ENCODE measurements at regions not wholly inside any gene's neighbourhood (a gene's known extent, or its start where the extent isn't known, plus 50 kb on each side); places are given as distances from the start of the nearest gene placed in this dataset.

DNA sequence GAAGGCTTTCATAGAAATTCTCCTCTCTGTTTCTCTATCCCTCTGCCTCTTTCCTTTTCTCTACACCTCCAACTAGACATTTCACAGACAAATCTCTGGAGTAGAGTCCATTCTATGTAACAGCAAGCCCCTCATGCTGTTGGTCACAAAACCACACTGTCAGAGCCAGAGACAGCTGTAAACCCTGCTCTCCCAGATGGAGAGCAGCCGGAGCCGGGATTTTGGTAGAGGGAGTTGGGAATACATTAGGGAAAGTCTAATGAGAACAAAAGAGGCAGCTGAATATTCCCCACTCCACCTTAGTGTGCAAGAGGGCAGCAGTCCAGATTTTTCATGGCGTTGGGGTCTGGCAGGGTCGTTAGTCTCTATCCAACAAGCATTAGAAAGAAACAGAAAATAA, 68.3 kb upstream of the EDN1 start:
- DNase-seq (ENCODE audit: extremely low read depth, low read depth, low spot score): no peak

DNA sequence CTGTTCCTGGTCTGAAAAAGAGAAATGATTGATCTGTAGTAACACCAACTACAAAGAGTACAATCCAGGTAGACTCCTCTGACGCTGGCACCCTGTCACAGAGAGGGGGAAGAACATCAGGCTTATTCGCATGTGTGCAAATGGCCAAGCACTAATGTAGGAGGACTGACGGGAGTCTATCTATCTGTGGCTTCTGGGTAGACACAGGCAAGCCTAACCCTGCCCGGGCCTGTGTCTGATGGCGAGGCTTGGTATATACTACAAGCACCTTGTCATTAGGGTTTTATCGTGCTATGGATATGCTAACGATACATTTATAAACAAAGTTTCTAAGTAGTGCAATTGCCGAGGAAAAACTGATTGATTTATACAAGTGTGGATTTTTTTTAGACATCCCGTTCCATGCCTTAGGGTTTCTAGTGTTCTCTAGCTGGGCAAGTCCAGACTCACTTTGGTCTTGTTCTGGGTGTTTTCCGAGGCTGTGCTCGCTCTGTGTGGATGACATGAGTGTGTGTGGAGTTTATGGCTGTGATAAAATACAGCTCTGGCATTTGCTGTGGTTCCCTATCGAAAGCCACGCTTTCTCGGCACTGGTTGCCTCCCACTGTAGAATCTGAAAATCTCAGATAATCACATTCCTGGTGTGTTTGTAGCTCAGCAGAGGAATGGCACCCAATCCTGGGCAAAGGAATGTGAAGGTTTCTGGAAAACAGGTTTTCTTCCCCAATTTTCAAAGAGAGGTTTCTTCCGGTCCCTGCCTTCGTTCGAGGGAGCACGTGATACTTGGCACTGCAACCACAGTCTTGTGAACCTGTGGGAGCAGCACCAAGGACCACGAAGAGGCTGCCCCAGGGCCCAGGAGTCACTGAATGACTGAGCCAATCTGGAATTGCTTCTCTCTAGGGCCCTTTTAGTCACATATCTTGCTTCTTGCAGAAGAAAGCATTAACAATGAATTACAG, 67.5 kb upstream of the EDN1 start:
- DNase-seq (ENCODE audit: extremely low read depth, low read depth, low spot score): no peak

DNA sequence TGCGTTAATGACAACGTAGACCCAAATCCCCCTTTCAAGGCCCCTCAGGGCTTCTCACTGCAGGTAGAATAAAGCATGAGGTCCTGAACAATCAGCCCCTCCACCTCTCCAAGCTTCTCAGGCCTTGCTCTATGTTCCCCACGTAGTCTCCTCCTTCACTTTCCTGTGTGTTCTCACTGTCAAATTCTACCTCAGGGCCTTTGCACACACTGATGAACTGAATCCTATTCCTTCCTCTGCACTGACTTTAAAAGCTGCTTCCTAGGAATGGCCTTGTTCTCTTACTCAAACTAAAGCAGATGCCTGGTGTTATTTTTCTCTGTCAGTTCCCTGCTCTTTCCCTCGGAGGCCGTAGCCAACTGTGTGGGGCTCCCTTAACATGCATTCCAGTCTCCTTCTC, 66.8 kb upstream of the EDN1 start:
- DNase-seq (ENCODE audit: extremely low read depth, low read depth, low spot score): no peak

DNA sequence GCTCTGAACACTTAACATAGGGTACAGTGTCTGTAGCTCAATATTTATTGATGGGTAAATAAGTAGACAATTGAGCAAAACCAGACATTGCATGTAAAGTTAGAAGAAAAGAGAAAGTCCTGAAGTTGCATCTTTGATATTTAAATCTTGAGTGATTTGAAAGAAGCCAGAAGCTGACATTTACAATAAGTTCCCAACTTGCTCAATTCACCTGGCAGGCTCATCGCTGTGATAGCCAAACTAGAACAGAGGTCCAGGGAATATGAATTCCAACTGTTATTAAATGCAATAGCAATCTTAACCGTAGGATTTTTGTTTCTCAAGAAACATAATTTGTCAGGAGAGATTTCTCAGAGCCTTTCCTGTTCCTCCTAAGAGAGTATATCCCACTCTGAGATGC, 65.9 kb upstream of the EDN1 start:
- no peak for DNase-seq (ENCODE audit: extremely low read depth, low read depth, low spot score)

DNA sequence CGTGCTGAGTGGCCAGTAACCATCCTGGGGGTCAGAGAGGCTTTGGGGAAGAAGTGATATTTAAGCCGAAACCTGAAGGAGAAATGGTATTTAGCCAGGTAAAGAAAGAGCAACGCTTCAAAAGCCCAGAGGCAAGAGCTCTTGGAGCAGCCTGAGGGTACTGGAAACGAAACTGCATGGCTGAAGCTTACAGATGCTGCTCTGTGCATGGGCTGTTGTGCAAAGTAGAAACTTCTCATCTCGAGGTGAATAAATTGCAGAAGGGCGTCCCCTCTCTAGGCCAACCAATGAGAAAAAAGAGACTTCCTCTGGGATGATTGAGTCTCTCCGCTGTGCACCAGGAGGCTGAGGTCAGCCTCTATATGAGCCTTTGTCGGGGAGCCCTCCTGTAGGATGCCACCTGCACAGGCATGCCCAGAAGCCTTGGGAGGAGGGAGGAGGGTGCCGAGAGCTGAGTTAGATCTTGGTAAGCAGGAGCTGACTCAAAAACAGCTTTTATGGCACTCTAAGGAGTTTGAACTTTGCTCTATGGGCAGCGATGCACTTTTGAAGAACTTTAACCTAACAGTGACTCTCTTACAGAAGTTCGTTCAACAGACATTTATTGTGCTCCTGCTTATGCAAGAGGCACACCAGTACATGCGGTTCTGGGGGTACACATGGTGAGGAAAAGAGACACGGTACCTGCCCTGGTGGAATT, 61.6 kb upstream of the EDN1 start:
- DNase-seq (ENCODE audit: extremely low read depth, low read depth, low spot score): no peak

DNA sequence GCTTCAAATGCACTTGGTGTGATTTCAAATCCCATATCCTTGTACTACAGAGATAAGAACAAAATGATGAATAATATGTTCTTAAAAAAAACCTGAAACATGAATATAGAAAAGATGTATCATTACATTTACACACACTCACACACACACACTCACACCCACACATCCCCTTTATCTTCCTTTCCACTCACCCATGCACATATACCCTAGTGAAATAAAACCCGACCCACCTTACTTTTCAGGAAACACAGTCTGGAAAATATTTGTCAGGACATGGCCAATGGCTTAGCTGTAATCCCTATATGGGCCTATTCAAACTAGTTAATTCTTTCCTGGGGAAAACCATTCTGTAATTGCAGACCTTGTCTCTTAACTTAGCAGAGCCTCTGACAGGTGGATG, 60.8 kb upstream of the EDN1 start:
- DNase-seq (ENCODE audit: extremely low read depth, low read depth, low spot score): no peak

DNA sequence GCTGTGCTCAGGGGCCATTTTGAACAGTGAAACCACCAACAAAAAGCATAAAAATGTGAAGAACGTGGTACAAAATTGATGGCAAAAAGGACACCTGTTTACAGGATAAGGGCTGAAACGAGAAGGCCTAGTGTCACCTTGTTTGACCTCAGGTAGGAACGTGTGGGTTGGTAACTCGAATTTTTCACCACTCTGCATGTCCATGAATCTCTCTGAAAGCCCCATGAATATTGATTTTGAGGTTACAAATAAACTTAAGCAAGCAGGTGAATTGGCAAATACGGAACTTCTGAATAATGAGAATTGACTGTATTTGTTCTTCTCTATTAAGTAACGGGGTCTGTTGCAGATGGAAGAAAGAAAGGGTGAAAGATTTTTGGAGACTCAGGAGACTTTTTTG, 59.6 kb upstream of the EDN1 start:
- DNase-seq (ENCODE audit: extremely low read depth, low read depth, low spot score): no peak

DNA sequence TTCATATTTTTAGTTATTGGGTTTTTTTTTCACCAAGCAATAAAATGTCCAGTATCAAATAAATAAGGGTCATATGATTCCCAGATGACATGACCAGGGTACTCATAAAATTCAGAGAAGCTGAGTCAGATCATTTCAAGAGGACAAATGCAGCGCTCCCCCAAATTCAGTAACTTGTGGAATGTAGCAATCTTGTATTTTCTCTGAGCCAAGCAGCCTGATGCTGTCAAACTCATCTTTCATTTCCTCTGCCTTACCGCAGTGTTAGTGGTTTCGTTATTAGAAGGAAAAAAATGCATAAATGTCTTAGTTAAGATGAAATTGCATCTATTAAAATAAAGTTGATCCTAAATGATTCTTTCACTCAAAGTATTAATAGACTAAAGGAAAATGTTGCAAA, 57.8 kb upstream of the EDN1 start:
- no peak for DNase-seq (ENCODE audit: extremely low read depth, low read depth, low spot score)

DNA sequence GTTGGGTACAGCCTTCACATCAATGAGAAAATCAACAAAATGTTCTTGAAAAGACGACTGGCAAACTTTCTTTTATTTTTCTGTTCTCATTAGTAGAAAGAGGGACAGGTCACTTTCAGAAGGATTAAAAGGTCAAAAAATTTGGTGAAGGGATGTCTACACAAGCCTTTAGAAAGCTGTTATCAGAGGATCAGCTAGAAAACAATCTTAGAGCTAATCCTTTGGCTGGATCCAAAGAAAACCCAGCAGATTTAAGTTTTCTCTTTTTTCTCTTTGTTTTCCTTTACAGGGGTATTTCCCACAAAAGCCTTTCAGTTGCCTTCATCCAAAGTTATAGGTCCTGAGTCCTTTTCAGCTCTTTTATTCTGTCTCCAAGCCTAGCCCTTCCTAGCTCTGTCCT, 57.3 kb upstream of the EDN1 start:
- no peak for DNase-seq (ENCODE audit: extremely low read depth, low read depth, low spot score)

DNA sequence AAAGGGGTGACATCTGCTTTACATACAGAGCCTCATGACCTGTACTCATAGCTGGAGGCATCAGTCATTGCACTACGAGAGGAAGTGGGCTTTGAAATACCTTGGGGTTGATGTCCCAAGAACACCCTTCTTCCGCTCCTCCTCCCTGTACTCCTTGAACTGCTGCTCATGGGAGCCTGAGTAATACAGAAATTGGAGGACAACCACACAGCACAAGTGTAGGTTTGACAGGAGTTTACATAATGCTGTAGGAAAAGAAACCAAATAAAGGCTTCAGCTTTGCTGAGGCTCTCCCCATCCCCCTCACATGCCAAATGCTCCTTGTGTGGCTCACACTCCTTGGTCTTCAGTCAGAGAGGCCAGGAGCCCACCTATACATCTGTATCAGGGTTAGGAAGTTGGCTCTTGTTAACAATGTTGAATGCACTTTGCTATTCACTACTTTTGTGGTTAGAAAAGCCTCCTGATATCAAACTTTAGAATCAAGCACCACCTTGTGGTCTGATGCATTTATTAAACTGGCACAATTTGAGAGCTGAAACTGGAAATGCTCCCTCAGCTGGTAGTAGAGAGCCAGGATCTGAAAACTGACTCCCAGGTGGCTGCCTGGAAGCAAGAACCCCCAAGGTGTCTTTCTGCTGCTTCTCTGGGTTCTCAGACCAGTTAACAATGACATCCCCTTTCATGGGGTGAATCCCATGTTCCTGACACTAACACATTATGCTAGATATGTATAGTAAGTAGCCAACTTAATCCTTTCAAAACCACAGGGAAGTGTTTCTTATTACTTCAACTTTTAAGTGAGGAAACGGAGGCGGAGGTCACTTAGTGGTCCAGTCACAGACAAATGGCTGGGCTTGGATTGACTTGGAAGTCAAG, 56.2 kb upstream of the EDN1 start:
- DNase-seq (ENCODE audit: extremely low read depth, low read depth, low spot score): peak; percentile 62

DNA sequence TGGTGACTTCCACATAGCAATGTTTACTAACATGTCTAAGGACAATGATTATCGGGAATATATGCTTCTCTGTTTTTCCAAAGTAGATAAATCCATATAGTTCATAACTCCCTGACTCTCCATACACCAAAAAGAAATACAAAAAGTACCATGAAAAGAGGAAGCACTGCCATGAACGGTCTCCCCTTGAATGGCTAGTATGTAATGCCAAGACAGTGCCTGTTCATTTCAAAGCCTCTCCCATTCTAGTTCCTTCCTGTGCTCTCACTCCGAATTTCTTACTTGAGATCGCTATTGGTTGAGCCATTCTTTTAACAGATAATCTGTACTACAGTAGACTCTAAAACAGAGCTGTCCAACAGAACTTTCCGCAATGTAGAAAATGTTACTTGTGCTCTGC, 54.8 kb upstream of the EDN1 start:
- no peak for DNase-seq (ENCODE audit: extremely low read depth, low read depth, low spot score)

DNA sequence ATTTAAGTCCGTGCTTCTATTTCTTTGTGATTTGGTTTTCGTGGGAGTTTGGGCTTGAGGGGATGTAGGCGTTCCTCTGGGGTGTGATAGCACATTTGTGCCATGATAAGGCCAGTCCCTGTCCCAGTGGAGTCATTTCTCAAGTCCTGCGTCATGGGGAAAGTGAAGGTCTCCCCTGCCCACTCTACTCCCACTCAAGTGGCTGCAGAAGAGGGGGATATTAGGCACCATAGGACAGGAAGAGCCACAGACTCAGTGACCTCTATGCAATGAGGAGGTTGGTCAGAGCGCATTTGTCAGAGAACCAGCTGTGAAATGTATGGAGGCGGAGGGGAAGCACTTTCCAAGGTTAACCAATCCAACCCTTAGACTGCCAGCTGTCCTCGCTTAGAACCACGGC, 51.9 kb upstream of the EDN1 start:
- DNase-seq (ENCODE audit: extremely low read depth, low read depth, low spot score): no peak
